ENCODE measurements at regions not wholly inside any gene's neighbourhood (a gene's known extent, or its start where the extent isn't known, plus 50 kb on each side); places are given as distances from the start of the nearest gene placed in this dataset.

DNA sequence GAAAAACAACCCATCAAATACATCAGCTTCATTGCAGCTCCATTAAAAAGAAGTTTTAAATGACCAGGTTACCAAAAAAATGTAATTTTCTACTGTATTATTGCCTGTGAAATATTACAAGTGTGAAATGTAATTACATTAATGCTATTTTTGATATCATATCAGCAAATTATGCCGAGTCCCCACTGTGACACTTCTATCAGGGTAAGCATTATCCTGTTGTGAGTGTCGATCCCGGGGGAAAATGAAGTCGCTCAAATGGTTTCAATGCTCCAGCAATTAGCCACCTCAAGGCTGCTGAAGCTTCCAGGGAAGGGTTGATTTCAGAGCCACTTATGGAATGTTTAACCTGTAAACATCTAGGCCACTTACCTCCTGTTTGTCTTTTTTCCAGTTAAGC lies 70.4 kb downstream of the RCN1 start:
- DNase-seq (ENCODE audit: low read depth in 2 of 3, low spot score in 2 of 3): no peak

DNA sequence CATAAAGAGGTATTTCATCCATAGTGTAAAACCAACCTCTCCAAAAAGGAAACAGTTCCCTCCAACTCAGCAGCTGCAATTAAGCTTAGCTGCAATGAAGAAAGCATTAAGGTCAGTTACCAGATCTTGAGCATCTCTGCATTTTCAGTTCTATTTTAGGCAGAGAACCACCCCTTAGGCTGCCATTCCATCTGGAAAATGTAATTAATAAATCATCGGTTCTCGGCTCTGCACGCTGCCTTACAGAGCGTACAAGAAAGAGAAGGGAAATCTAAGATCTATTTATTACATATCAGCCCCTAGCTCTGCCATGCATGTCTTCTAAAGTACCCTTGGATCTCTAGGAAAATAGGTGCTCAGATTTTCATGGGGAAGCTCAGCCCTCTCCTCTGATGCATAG lies 71.5 kb downstream of the RCN1 start:
- no peak for DNase-seq (ENCODE audit: low read depth in 2 of 3, low spot score in 2 of 3)

DNA sequence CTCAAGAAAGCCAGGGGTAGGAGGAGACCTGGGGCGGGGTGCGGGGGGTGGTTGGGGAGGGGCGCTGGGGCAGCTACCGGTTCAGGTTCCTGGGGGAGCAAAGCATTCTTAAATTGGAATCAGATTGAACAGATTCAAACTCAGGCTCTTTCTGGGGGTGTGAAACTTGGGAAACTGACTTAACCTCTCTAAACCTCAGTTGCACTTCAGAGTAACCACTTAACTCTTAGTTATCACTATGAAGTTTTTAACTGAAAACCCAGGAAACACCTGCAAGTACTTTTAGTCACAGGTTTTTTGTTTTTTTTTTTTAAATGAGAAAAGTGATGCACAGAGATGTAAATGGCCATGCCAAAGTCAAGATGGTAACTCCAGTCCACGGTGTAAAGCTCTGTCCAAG lies 72.0 kb downstream of the RCN1 start:
- DNase-seq (ENCODE audit: low read depth in 2 of 3, low spot score in 2 of 3): no peak

- no peak for DNase-seq (ENCODE audit: low read depth in 2 of 3, low spot score in 2 of 3)
Observed at GRCh38 chr11:32163557-32163956, 72.7 kb downstream of the RCN1 start.

GRCh38 chr11:32164836-32165235 lies 74.0 kb downstream of the RCN1 start:
- DNase-seq (ENCODE audit: low read depth in 2 of 3, low spot score in 2 of 3): no peak

GRCh38 chr11:32168924-32169323 lies 78.0 kb downstream of the RCN1 start:
- DNase-seq (ENCODE audit: low read depth in 2 of 3, low spot score in 2 of 3): no peak

DNA sequence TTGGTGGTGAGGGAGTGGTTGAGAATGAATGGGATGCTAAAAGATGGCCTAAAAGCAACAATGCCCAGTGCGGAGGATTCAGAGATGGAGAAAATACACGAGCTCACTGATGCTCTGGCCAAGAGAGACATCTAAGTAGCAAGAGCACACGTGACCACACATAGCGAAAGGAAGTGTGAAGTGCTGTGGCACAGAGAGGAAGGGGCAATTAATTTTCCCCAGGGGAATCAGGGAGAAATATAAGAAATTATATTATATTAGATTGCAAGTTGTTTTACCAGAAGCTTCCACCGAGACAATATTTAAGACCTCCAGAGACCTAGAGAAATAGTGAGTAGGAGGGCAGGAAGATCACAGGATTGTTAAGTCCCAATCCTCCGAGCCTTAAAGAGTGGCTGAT lies 80.6 kb downstream of the RCN1 start:
- DNase-seq (ENCODE audit: low read depth in 2 of 3, low spot score in 2 of 3): no peak

DNA sequence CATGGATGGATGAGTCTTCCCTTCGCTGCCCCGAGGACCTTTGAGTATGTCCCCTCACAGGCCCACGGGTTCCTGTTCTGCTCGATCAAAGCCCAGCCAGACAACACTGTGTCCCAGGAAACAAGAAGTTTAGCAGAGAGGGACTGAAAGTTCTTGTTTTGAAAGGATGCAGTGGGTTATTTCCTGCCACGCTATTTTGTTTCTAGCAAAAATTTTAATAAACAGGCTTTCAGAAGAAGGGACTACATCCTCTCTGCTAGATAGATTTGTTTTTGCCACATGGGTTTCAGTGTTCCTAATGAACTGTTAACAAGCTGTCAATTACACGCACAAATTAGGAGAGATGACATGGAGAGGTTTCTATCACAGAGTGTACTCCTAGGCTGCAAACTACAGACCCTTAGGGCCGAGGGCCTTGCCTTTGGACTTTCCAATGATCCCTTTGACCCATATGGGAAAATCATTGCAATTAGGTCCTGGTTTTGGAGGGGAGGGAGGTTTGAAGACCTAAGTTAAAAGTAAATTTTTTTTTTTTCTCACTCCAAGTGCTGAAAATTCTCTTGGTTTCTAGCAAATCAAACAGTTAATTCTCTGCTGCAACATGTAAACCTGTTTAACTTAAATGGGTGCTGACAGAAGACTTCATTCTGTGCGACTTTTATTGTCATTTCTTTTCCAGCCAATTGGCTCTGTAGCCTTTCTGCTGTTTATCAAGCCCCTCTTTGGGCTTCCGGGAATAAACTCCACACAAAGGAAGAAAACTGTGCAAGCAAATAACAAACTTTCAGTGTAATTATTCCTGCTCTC lies 81.4 kb downstream of the RCN1 start:
- DNase-seq (ENCODE audit: low read depth in 2 of 3, low spot score in 2 of 3): no peak

GRCh38 chr11:32172848-32173834 lies 82.3 kb downstream of the RCN1 start:
- DNase-seq (ENCODE audit: low read depth in 2 of 3, low spot score in 2 of 3): peak in 2 of 3 donors; percentile 29 to 48

GRCh38 chr11:32173977-32174376 lies 83.1 kb downstream of the RCN1 start:
- no peak for DNase-seq (ENCODE audit: low read depth in 2 of 3, low spot score in 2 of 3)

- DNase-seq (ENCODE audit: low read depth in 2 of 3, low spot score in 2 of 3): peak; percentile 55 to 94 (median 82)
Observed at GRCh38 chr11:32176223-32176934, 85.5 kb downstream of the RCN1 start.

DNA sequence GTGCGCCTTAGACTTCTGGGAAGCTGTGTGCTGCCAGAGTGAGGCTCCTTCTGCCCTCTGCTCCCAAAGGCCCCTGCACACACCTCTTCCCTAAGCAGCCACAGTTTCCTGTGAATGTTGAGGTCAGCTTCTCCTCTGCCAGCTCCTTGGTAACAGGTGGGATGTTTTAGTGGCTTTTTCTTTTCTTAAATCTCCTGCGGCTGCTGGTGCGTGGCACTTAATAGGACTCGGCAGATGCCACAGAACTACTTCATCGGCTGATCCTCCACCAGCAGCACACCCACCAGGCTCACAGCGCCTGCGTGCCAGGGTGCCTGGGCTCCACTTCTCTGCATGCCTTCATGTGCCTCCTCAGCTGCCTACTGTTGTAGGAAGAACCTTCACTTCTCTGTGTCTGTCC lies 87.8 kb downstream of the RCN1 start:
- DNase-seq (ENCODE audit: low read depth in 2 of 3, low spot score in 2 of 3): no peak

- no peak for DNase-seq (ENCODE audit: low read depth in 2 of 3, low spot score in 2 of 3)
Observed at GRCh38 chr11:32183512-32183911, 92.6 kb downstream of the RCN1 start.

GRCh38 chr11:32184041-32184722 lies 93.3 kb downstream of the RCN1 start:
- no peak for DNase-seq (ENCODE audit: low read depth in 2 of 3, low spot score in 2 of 3)

DNA sequence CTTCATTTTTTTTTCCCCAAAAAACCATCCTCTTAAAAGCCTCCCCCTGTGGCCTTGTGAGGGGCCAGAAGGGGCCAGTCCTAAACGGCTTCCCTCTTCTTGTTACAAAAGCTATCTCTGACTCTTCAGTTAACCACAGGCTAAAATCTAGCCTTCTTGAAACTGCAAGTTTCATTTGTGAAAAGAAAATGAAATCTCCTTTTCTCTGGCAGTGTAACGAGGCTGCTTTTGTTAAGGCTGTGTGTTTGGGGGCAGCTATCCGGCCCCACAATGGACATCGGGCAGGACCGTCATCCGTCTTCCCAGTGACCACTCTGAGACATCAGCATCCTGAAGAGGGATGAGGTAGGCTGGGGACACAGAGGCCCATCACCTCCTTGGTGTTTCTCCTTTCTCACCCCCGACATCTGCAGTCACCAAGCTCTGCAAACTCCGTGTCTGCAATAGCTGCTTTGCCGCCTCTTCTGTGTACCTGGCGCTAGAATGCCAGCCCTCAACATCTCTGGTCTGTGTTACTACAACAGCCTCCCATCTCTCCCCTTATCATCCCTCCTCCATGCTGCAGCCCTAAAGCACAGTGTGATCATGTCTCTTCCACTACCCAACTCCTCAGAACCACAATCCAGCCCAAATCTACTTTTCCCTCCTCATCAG lies 94.0 kb downstream of the RCN1 start:
- DNase-seq (ENCODE audit: low read depth in 2 of 3, low spot score in 2 of 3): peak in 1 of 3 donors; percentile 18

DNA sequence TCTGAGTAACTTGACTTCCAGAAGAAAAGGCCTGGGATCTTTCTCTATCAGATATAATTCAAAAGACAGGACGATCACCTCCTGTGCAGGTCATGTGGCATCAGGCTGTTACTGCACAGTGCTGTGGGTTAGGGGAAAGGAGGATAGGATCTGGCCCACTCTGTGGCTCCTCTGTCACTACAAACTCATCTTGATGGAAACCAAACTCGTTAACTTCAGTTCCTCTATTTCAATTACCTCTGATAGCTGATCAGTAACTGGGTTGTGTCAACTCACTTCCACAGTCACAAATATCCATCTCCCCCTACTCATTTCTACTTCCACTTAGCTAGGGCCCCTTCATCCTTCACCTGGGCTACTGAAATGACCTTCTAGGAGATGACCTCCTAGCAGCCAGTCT lies 95.2 kb downstream of the RCN1 start:
- DNase-seq (ENCODE audit: low read depth in 2 of 3, low spot score in 2 of 3): no peak

DNA sequence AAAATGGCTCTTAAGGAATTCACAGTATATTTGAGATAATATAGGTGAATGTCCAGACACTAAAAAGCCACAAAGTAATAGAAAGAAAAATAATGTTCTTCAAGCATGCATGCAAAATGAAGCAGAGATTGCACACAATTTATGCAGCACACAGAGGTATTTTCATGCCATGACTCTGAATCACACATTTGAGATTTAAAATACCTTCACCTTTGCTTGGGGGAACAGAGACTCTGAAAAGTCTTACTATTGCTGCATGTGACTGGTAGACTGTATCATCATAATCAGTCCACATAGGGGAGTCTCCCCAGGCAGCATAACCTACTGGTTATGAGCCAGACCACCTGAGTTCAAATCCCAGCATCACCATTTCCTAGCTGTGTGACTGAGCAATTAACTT lies 96.2 kb downstream of the RCN1 start:
- DNase-seq (ENCODE audit: low read depth in 2 of 3, low spot score in 2 of 3): no peak

DNA sequence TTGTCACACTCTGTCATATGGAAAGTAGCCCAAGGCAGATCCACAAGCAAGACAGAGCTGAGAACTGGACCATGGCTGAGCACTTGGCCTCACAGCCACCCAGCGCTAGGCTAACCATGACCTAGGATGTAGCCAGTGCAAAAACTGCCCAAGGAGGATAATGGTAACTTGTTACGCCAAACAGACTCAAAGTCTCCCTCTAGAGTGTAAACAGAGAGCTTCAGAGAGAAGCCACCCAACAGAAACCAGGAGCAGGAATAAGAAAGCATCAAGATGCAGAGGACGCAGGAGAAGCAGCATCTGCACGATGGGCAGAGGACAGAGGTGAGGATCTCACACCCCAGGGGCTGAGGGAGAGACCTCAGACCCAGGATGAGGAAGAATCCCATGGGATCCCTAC lies 97.9 kb downstream of the RCN1 start:
- no peak for DNase-seq (ENCODE audit: low read depth in 2 of 3, low spot score in 2 of 3)

DNA sequence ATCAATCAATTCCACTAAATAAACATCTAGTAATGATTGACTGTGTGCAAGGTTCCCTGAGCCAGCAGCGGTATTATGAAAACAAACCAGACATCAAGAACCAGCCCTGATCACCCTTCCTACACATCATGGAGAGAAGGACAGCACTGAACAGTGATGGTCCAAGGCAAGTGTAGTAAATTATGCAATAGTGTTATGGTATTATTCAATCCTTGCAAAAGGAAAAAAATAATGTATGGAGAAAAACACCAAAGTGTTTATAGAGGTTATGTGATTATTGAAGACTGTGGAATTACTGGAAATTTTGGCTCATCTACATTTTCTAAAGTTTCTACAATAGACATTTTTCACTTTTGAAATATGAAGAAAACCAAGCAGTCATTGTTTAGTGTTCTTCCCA lies 105.3 kb downstream of the RCN1 start:
- no peak for DNase-seq (ENCODE audit: low read depth in 2 of 3, low spot score in 2 of 3)

- no peak for DNase-seq (ENCODE audit: low read depth in 2 of 3, low spot score in 2 of 3)
Observed at GRCh38 chr11:32198053-32198452, 107.2 kb downstream of the RCN1 start.
